ENCODE measurements at regions not wholly inside any gene's neighbourhood (a gene's known extent, or its start where the extent isn't known, plus 50 kb on each side); places are given as distances from the start of the nearest gene placed in this dataset.
"Not testable (repeated sequence)": the region's sequence is repeated elsewhere in the genome, so short reads cannot be mapped to it uniquely, and the experiment has no call there.

GRCh38 chr15:84143753-84144314 is 91.7 kb upstream of the GOLGA6L4 start:
- ChIA-PET POLR2A (ENCODE audit: unreplicated experiment) (no interaction called here), CTCF (interaction anchor here (0.7 kb wide), 1 partner anchor 407 kb away, joined by 6 read pairs; no protein-coding TSS in a partner anchor)
- DNase-seq = no peak
- Histone ChIP-seq H3K27ac (no peak overlapping the region), H3K9me2 (ENCODE audit: insufficient read depth) (no peaks in the 10 kb centered on the region), H3K79me2 (ENCODE audit: low read depth) (no peaks in the 10 kb centered on the region), H3F3A (ENCODE audit: insufficient read depth, low read depth) (no peaks in the 10 kb centered on the region), H3K4me1 (replicated peaks; ENCODE audit: insufficient read depth) (no peaks in the 10 kb centered on the region; the same call in 1 of the 2 replicates), H4K20me1 (ENCODE audit: insufficient read depth) (no peaks in the 10 kb centered on the region), H3K9me3 (ENCODE audit: insufficient read depth, low read depth) (no peaks in the 10 kb centered on the region), H2AFZ (no peak overlapping the region), H3K4me3 (no peak overlapping the region), H3K36me3 (ENCODE audit: low read depth) (no peaks in the 10 kb centered on the region), H3K4me2 (no peak overlapping the region), H3K27me3 (ENCODE audit: insufficient read depth, low read depth) (no peaks in the 10 kb centered on the region)
- no TSS peak for BruUV-seq (replicated peaks)
- intact Hi-C loops (cut with micrococcal nuclease; ENCODE audit: unreplicated experiment) = no loop called here
- TF ChIP-seq EZH2 (IDR thresholded peaks at IDR 0.05; ENCODE audit: low read depth) = no peak
- no peak for TF ChIP-seq CTCF (conservative IDR thresholded peaks at IDR 0.05)

GRCh38 chr15:84144946-84145345 is 90.6 kb upstream of the GOLGA6L4 start:
- H3K27me3 ChIP-seq (ENCODE audit: insufficient read depth, low read depth); H3K4me1 ChIP-seq (replicated peaks; ENCODE audit: insufficient read depth); BruUV-seq (replicated peaks); H3K4me2 ChIP-seq; CTCF ChIA-PET; intact Hi-C loops (cut with micrococcal nuclease; ENCODE audit: unreplicated experiment); H3K9me2 ChIP-seq (ENCODE audit: insufficient read depth); H3K4me3 ChIP-seq; H4K20me1 ChIP-seq (ENCODE audit: insufficient read depth); H3K27ac ChIP-seq; DNase-seq; H2AFZ ChIP-seq; H3F3A ChIP-seq (ENCODE audit: insufficient read depth, low read depth); H3K9me3 ChIP-seq (ENCODE audit: insufficient read depth, low read depth); H3K36me3 ChIP-seq (ENCODE audit: low read depth); H3K79me2 ChIP-seq (ENCODE audit: low read depth): not testable (repeated sequence)
- POLR2A ChIA-PET (ENCODE audit: unreplicated experiment) = interaction anchor here (0.7 kb wide), 1 partner anchor 1078 kb away, joined by 5 read pairs; the partner anchor contains the start of gene BTBD1

- CTCF ChIA-PET; H3K9me2 ChIP-seq (ENCODE audit: insufficient read depth); H3K27ac ChIP-seq; H3K9me3 ChIP-seq (ENCODE audit: insufficient read depth, low read depth); H3F3A ChIP-seq (ENCODE audit: insufficient read depth, low read depth); BruUV-seq (replicated peaks); POLR2A ChIA-PET (ENCODE audit: unreplicated experiment); H4K20me1 ChIP-seq (ENCODE audit: insufficient read depth); H3K4me3 ChIP-seq; intact Hi-C loops (cut with micrococcal nuclease; ENCODE audit: unreplicated experiment); H3K79me2 ChIP-seq (ENCODE audit: low read depth); H3K36me3 ChIP-seq (ENCODE audit: low read depth); DNase-seq; H2AFZ ChIP-seq; H3K4me2 ChIP-seq; H3K27me3 ChIP-seq (ENCODE audit: insufficient read depth, low read depth); H3K4me1 ChIP-seq (replicated peaks; ENCODE audit: insufficient read depth): not testable (repeated sequence)
These were observed 89.3 kb upstream of the GOLGA6L4 start for GRCh38 chr15:84146299-84146698.

DNA sequence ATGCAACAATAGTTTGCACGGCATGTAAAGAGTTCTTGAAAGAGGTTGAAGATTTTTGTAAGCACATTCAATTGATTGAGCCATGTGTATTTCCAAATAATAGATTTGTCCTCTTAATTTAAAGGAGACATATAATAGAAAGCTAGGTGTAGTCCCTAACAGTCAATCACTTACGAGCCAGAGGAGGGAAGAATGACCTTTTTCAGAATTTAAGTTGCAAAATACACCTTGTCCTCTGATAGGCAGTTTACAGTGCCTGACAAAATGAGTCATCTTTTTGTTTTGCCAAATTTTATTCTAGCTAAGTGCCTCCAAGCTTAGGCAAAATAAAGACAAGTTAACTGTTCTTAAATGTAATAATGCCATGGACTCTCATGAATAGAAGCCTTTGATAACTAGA is 88.3 kb upstream of the GOLGA6L4 start:
- POLR2A ChIA-PET (ENCODE audit: unreplicated experiment); H3K36me3 ChIP-seq (ENCODE audit: low read depth); H3K27ac ChIP-seq; H3K4me2 ChIP-seq; H3K79me2 ChIP-seq (ENCODE audit: low read depth); H3K27me3 ChIP-seq (ENCODE audit: insufficient read depth, low read depth); H3K4me3 ChIP-seq; BruUV-seq (replicated peaks); H3K9me3 ChIP-seq (ENCODE audit: insufficient read depth, low read depth); intact Hi-C loops (cut with micrococcal nuclease; ENCODE audit: unreplicated experiment); H3F3A ChIP-seq (ENCODE audit: insufficient read depth, low read depth); H3K9me2 ChIP-seq (ENCODE audit: insufficient read depth); H3K4me1 ChIP-seq (replicated peaks; ENCODE audit: insufficient read depth); H2AFZ ChIP-seq; DNase-seq; H4K20me1 ChIP-seq (ENCODE audit: insufficient read depth): not testable (repeated sequence)
- CTCF ChIA-PET = interaction anchor here (0.6 kb wide), 1 partner anchor 431 kb away, joined by 3 read pairs; no protein-coding TSS in a partner anchor

Data from PC-9 (cell line).